H9 (cell line): ENCODE measurements at regions not wholly inside any gene's neighbourhood (a gene's known extent, or its start where the extent isn't known, plus 50 kb on each side); places are given as distances from the start of the nearest gene placed in this dataset.

Experiments
- DNase-seq: peaks from one replicate; pipeline ENCODE4 v3.0.0-alpha.2; 2017
- H2AFZ ChIP-seq: one replicate; pipeline ENCODE4 v1.6.1; 2013; ENCODE audit warnings: mild to moderate bottlenecking, low read length, control low read depth, moderate library complexity
- H2AK5ac ChIP-seq: 2 replicates; pipeline ENCODE4 v1.6.1; 2013; ENCODE audit warnings: low read length, control low read depth, mixed read lengths; ENCODE audit not compliant: insufficient read length
- H2BK120ac ChIP-seq: one replicate; pipeline ENCODE4 v1.6.1; 2013; ENCODE audit warnings: low read depth, mild to moderate bottlenecking, low read length, control low read depth, inconsistent platforms; ENCODE audit not compliant: poor library complexity, severe bottlenecking
- H2BK12ac ChIP-seq: 2 replicates; pipeline ENCODE4 v1.6.1; 2013; ENCODE audit warnings: low read length, control low read depth, mixed read lengths, low read depth; ENCODE audit not compliant: insufficient read length
- H2BK15ac ChIP-seq: 2 replicates; pipeline ENCODE4 v1.6.1; 2013; ENCODE audit warnings: low read depth, low read length, control low read depth
- H2BK20ac ChIP-seq: one replicate; pipeline ENCODE4 v1.6.1; 2013; ENCODE audit warnings: low read depth, mild to moderate bottlenecking, low read length, control low read depth, inconsistent platforms; ENCODE audit not compliant: poor library complexity, severe bottlenecking
- H2BK5ac ChIP-seq: 2 replicates; pipeline ENCODE4 v1.6.1; 2013; ENCODE audit warnings: low read length, control low read depth, mixed read lengths; ENCODE audit not compliant: insufficient read length
- H3K14ac ChIP-seq: 2 replicates; pipeline ENCODE4 v1.6.1; 2013; ENCODE audit warnings: low read length, control low read depth; ENCODE audit not compliant: insufficient read depth
- H3K18ac ChIP-seq: 2 replicates; pipeline ENCODE4 v1.6.1; 2013; ENCODE audit warnings: low read depth, mild to moderate bottlenecking, mixed read lengths, low read length, control low read depth; ENCODE audit not compliant: insufficient read length
- H3K23ac ChIP-seq: 2 replicates; pipeline ENCODE4 v1.6.1; 2013; ENCODE audit warnings: low read length, control low read depth, mixed read lengths, low read depth; ENCODE audit not compliant: insufficient read length
- H3K23me2 ChIP-seq: 2 replicates; pipeline ENCODE4 v1.6.1; 2013; ENCODE audit warnings: low read depth, mild to moderate bottlenecking, mixed read lengths, low read length, control low read depth; ENCODE audit not compliant: insufficient read length, poor library complexity, severe bottlenecking
- H3K27ac ChIP-seq: 2 replicates; pipeline ENCODE4 v1.5.1; 2013; ENCODE audit warnings: low read length, control low read depth, mixed read lengths, low read depth; ENCODE audit not compliant: insufficient read length
- H3K27me3 ChIP-seq: 2 replicates; pipeline ENCODE4 v1.6.1; 2013; ENCODE audit warnings: low read length, control low read depth, inconsistent platforms; ENCODE audit not compliant: insufficient read depth
- H3K4ac ChIP-seq: 2 replicates; pipeline ENCODE4 v1.6.1; 2013; ENCODE audit warnings: low read depth, mild to moderate bottlenecking, control low read depth, inconsistent platforms, low read length, moderate library complexity
- H3K4me1 ChIP-seq: 2 replicates; pipeline ENCODE4 v1.6.1; 2013; ENCODE audit warnings: low read length, control low read depth, inconsistent platforms; ENCODE audit not compliant: insufficient read depth
- H3K4me2 ChIP-seq: 2 replicates; pipeline ENCODE4 v1.6.1; 2013; ENCODE audit warnings: low read length, control low read depth, mixed read lengths; ENCODE audit not compliant: insufficient read length, insufficient read depth
- H3K56ac ChIP-seq: 2 replicates; pipeline ENCODE4 v1.6.1; 2013; ENCODE audit warnings: low read depth, mild to moderate bottlenecking, mixed read lengths, low read length, control low read depth; ENCODE audit not compliant: insufficient read length
- H3K79me1 ChIP-seq: 2 replicates; pipeline ENCODE4 v1.6.1; 2013; ENCODE audit warnings: low read depth, mild to moderate bottlenecking, moderate library complexity, low read length, control low read depth, inconsistent platforms; ENCODE audit not compliant: insufficient read depth, poor library complexity, severe bottlenecking
- H3K79me2 ChIP-seq: 2 replicates; pipeline ENCODE4 v1.6.1; 2013; ENCODE audit warnings: low read length, control low read depth, inconsistent platforms; ENCODE audit not compliant: insufficient read depth
- H3K9ac ChIP-seq: 2 replicates; pipeline ENCODE4 v1.6.1; 2013; ENCODE audit warnings: low read length, control low read depth, mixed read lengths; ENCODE audit not compliant: insufficient read length; ENCODE audit errors: extremely low read depth
- H3K9me3 ChIP-seq: one replicate; pipeline ENCODE4 v1.6.1; 2013; ENCODE audit warnings: low read depth, low read length, inconsistent platforms; ENCODE audit not compliant: control insufficient read depth
- H3T11ph ChIP-seq: one replicate; pipeline ENCODE4 v1.6.1; 2013; ENCODE audit warnings: mild to moderate bottlenecking, low read length, control low read depth, inconsistent platforms
- H4K20me1 ChIP-seq: one replicate; pipeline ENCODE4 v1.6.1; 2013; ENCODE audit not compliant: control insufficient read depth, insufficient read length, insufficient read depth
- H4K5ac ChIP-seq: 2 replicates; pipeline ENCODE4 v1.6.1; 2013; ENCODE audit warnings: low read depth, mild to moderate bottlenecking, mixed read lengths, low read length, control low read depth; ENCODE audit not compliant: insufficient read length
- H4K8ac ChIP-seq: replicated peaks from 2 replicates; pipeline ENCODE4 v1.6.1; 2013; ENCODE audit warnings: low read length, control low read depth, mixed read lengths, low read depth; ENCODE audit not compliant: insufficient read length
- H4K91ac ChIP-seq: 2 replicates; pipeline ENCODE4 v1.6.1; 2013; ENCODE audit warnings: low read depth, mild to moderate bottlenecking, moderate library complexity, mixed read lengths, low read length, control low read depth; ENCODE audit not compliant: insufficient read length
- H3K27ac Mint-ChIP-seq, 3 experiments: 2 replicates in 2 of 3; 3 replicates in 1 of 3; pipeline ENCODE4 v1.8.0; 2020 to 2021; ENCODE audit warnings: mixed read lengths in 3 of 3, mild to moderate bottlenecking in 1 of 3, moderate library complexity in 1 of 3
- H3K27me3 Mint-ChIP-seq: 2 replicates; pipeline ENCODE4 v1.8.0; 2021; ENCODE audit warnings: low read depth, mild to moderate bottlenecking, moderate library complexity, mixed read lengths
- H3K36me3 Mint-ChIP-seq, 3 experiments: 2 replicates in 2 of 3; 3 replicates in 1 of 3; pipeline ENCODE4 v1.8.0; 2020 to 2021; ENCODE audit warnings: low read depth in 3 of 3, mixed read lengths in 3 of 3; ENCODE audit not compliant: insufficient read depth in 1 of 3
- H3K4me1 Mint-ChIP-seq, 2 experiments: 2 replicates each; pipeline ENCODE4 v1.8.0; 2020; ENCODE audit warnings: mixed read lengths in 2 of 2
- H3K4me3 Mint-ChIP-seq, 2 experiments: 2 replicates in 1 of 2; 3 replicates in 1 of 2; pipeline ENCODE4 v1.8.0; 2020 to 2021; ENCODE audit warnings: mild to moderate bottlenecking in 2 of 2, mixed read lengths in 2 of 2, moderate library complexity in 1 of 2
- H3K9me3 Mint-ChIP-seq, 2 experiments: 2 replicates in 1 of 2; 3 replicates in 1 of 2; pipeline ENCODE4 v1.8.0; 2020; ENCODE audit warnings: mild to moderate bottlenecking in 2 of 2, mixed read lengths in 2 of 2, moderate library complexity in 1 of 2
- WGBS: extraction: QIAGEN DNeasy Blood & Tissue Kit; methylation state at CpG from one replicate; pipeline ENCODE4 v1.1.7; 2013; ENCODE audit warnings: missing lambda C conversion rate, low lambda C conversion rate, mixed read lengths; ENCODE audit not compliant: insufficient read length; ENCODE audit errors: extremely low coverage; 5-methylcytosine and 5-hydroxymethylcytosine counted together
- TF ChIP-seq, protein P1 (sequence below): fragments of 200-600 bp; sonication (generic); conservative IDR thresholded peaks from 3 replicates; pipeline ENCODE4 v1.8.0; 2021; ENCODE audit warnings: antibody characterized with exemption, mild to moderate bottlenecking

DNA sequence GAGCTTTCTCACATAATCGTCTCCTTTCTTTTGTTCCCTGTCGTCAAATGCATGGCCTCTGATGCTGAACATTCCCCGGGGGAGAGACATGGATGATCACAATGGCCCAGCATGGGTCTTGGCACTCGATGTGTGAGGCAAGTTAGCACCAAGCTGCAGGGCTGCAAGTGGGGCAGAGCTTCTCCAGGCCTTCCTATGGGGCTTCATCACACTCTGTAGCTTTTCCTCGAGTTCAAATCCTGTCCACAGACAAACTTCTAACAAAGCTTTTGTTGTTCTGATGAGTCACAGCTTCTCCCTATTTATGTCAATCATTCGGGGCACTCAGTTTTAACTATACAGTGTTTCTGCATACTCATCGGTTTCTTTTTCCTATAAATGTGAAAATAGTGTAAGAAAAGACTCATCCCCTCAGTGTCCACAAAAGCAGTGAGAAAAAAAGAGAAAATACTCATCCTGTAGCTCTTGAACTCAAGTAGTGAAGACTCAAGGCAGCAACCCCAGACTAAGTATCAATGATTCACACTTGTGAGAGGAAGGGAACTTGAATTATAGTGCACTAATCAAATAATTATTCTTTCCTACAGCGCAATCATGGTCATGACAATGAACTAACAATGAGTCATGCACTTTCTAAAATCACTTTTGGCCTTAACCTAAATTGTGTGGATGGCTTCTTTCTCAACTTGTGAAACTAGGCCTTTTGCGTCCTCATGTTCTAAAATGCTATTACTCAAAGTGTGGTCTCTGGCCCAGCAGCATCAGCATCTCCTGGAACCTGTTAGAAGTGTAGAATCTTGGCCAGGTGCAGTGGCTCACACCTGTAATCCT, 68.4 kb upstream of the NOX3 start:
- no peaks in the 10 kb centered on the region for H3K9me3 ChIP-seq
- no peak overlapping the region for H3K56ac ChIP-seq
- no peaks in the 10 kb centered on the region for H3K23me2 ChIP-seq
- Mint-ChIP-seq H3K4me3 (no peak overlapping the region), H3K36me3 (peaks cover 0 to 4% (median 3%) of the 10 kb centered on the region in 3 experiments; a peak in 2 of 7 replicates), H3K27me3 (no peaks in the 10 kb centered on the region), H3K27ac (peak overlapping the region in 1 of 3 experiments; percentile 78; a peak in 3 of 7 replicates), H3K4me1 (peaks cover 18% of the 10 kb centered on the region in 2 experiments), H3K9me3 (peaks cover 0 to 2% of the 10 kb centered on the region in 2 experiments; a peak in 2 of 5 replicates)
- H3K27ac ChIP-seq, result no peak overlapping the region
- H4K8ac ChIP-seq, result no peak overlapping the region
- H3T11ph ChIP-seq, result no peak overlapping the region
- H2BK120ac ChIP-seq, result no peak overlapping the region
- H2AK5ac ChIP-seq, result no peak overlapping the region
- no peaks in the 10 kb centered on the region for H3K79me2 ChIP-seq
- H3K79me1 ChIP-seq, result no peaks in the 10 kb centered on the region
- H3K27me3 ChIP-seq, result no peaks in the 10 kb centered on the region
- no peak overlapping the region for H2BK5ac ChIP-seq
- H4K5ac ChIP-seq, result no peak overlapping the region
- no peak overlapping the region for H3K9ac ChIP-seq
- no peak overlapping the region for H3K23ac ChIP-seq
- H4K20me1 ChIP-seq, result no peaks in the 10 kb centered on the region
- no peak overlapping the region for H2AFZ ChIP-seq
- no peak overlapping the region for H2BK15ac ChIP-seq
- H4K91ac ChIP-seq, result no peak overlapping the region
- peak; percentile 68 for DNase-seq
- WGBS, result no CpG with 5 or more reads among the region's 9 CpGs
- peaks cover 2% of the 10 kb centered on the region; the same call in 1 of the 2 replicates for H3K4me1 ChIP-seq
- no peak overlapping the region for H2BK12ac ChIP-seq
- TF ChIP-seq, protein P1, sequence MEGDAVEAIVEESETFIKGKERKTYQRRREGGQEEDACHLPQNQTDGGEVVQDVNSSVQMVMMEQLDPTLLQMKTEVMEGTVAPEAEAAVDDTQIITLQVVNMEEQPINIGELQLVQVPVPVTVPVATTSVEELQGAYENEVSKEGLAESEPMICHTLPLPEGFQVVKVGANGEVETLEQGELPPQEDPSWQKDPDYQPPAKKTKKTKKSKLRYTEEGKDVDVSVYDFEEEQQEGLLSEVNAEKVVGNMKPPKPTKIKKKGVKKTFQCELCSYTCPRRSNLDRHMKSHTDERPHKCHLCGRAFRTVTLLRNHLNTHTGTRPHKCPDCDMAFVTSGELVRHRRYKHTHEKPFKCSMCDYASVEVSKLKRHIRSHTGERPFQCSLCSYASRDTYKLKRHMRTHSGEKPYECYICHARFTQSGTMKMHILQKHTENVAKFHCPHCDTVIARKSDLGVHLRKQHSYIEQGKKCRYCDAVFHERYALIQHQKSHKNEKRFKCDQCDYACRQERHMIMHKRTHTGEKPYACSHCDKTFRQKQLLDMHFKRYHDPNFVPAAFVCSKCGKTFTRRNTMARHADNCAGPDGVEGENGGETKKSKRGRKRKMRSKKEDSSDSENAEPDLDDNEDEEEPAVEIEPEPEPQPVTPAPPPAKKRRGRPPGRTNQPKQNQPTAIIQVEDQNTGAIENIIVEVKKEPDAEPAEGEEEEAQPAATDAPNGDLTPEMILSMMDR, result no peak
- H3K14ac ChIP-seq, result no peak overlapping the region
- no peak overlapping the region for H3K4me2 ChIP-seq
- no peak overlapping the region for H3K4ac ChIP-seq
- H3K18ac ChIP-seq, result no peak overlapping the region
- H2BK20ac ChIP-seq, result no peak overlapping the region
